ENCODE measurements at regions not wholly inside any gene's neighbourhood (a gene's known extent, or its start where the extent isn't known, plus 50 kb on each side); places are given as distances from the start of the nearest gene placed in this dataset.

GRCh38 chr10:109732254-109732965 lies 190.9 kb downstream of the XPNPEP1 start:
- TF ChIP-seq SP1 (IDR thresholded peaks at IDR 0.05; ENCODE audit: low read depth) (no peak), POLR2A (IDR thresholded peaks at IDR 0.05; ENCODE audit: borderline replicate concordance, extremely low read depth, insufficient read depth, insufficient read length) (no peak), CTCF (IDR thresholded peaks at IDR 0.05 in 2 of 3, conservative IDR thresholded peaks at IDR 0.05 in 1 of 3; ENCODE audit: borderline replicate concordance in 1 of 3, insufficient read depth in 1 of 3, low read depth in 2 of 3, low read length in 2 of 3) (no peak), MAX (IDR thresholded peaks at IDR 0.05) (no peak), EZH2 (IDR thresholded peaks at IDR 0.05) (no peak), ZBTB33 (IDR thresholded peaks at IDR 0.05; ENCODE audit: extremely low read depth, insufficient replicate concordance, low read length) (no peak), REST (IDR thresholded peaks at IDR 0.05; ENCODE audit: low read depth) (no peak), POLR2AphosphoS5 (IDR thresholded peaks at IDR 0.05; ENCODE audit: low read depth, low read length) (no peak), ATF3 (IDR thresholded peaks at IDR 0.05) (no peak), RAD21 (IDR thresholded peaks at IDR 0.05; ENCODE audit: low read depth) (no peak), ZNF274 (IDR thresholded peaks at IDR 0.05; ENCODE audit: low read depth, low read length) (no peak), SRF (IDR thresholded peaks at IDR 0.05; ENCODE audit: low read depth) (no peak), YY1 (IDR thresholded peaks at IDR 0.05; ENCODE audit: extremely low read depth, insufficient replicate concordance, low read depth, low read length) (no peak), ZFX (IDR thresholded peaks at IDR 0.05) (no peak)

Measured in HCT116 (cell line).